DND-41 (cell line): ENCODE measurements at regions not wholly inside any gene's neighbourhood (a gene's known extent, or its start where the extent isn't known, plus 50 kb on each side); places are given as distances from the start of the nearest gene placed in this dataset.

ENCODE experiments used
- ATAC-seq: fragments of 200-7000 bp; cut with Tn5 transposase; 3 replicates; pipeline ENCODE4 v1.9.1; 2021; ENCODE audit warnings: low read depth; ENCODE audit not compliant: insufficient read depth
- DNase-seq: peaks from one replicate; pipeline ENCODE4 v3.0.0-alpha.2; 2020
- H2AFZ ChIP-seq: 2 replicates; pipeline ENCODE4 v1.6.0; 2012; ENCODE audit warnings: low read depth, low read length
- H3K27ac ChIP-seq: 2 replicates; pipeline ENCODE4 v1.5.1; 2012; ENCODE audit warnings: low read length, inconsistent platforms
- H3K27me3 ChIP-seq: fragments of 200-600 bp; sonication (generic); 2 replicates; pipeline ENCODE4 v1.6.0; 2012; ENCODE audit warnings: low read length, mild to moderate bottlenecking, inconsistent platforms; ENCODE audit not compliant: insufficient read depth, poor library complexity
- H3K36me3 ChIP-seq: 2 replicates; pipeline ENCODE4 v1.5.1; 2012; ENCODE audit warnings: low read length, inconsistent platforms; ENCODE audit not compliant: insufficient read depth
- H3K4me1 ChIP-seq: 2 replicates; pipeline ENCODE4 v1.5.1; 2012; ENCODE audit warnings: mild to moderate bottlenecking, low read length; ENCODE audit not compliant: insufficient read depth
- H3K4me2 ChIP-seq: 2 replicates; pipeline ENCODE4 v1.6.0; 2012; ENCODE audit warnings: mild to moderate bottlenecking, moderate library complexity, low read length, inconsistent platforms; ENCODE audit not compliant: insufficient read depth
- H3K4me3 ChIP-seq, 2 experiments: fragments of 200-600 bp in 1 of 2; shearing (Covaris generic) in 1 of 2; 2 replicates each; pipeline ENCODE4 v1.5.1; 2012 to 2016; ENCODE audit warnings: inconsistent platforms in 2 of 2, low read length in 2 of 2, mild to moderate bottlenecking in 2 of 2, low read depth in 1 of 2, moderate library complexity in 1 of 2
- H3K79me2 ChIP-seq: 2 replicates; pipeline ENCODE4 v1.6.0; 2012; ENCODE audit warnings: low read length, inconsistent platforms; ENCODE audit not compliant: insufficient read depth
- H3K9ac ChIP-seq: 2 replicates; pipeline ENCODE4 v1.6.0; 2012; ENCODE audit warnings: low read depth, mild to moderate bottlenecking, inconsistent platforms, low read length, moderate library complexity
- H3K9me3 ChIP-seq: 2 replicates; pipeline ENCODE4 v1.5.1; 2012; ENCODE audit warnings: low read length, moderate library complexity, mild to moderate bottlenecking, inconsistent platforms; ENCODE audit not compliant: insufficient read depth, severe bottlenecking
- H4K20me1 ChIP-seq: 2 replicates; pipeline ENCODE4 v1.6.0; 2012; ENCODE audit warnings: low read length; ENCODE audit not compliant: insufficient read depth
- EZH2 ChIP-seq: IDR thresholded peaks from 3 replicates; pipeline ENCODE4 v1.6.1; 2012; ENCODE audit warnings: borderline replicate concordance, low read depth, mild to moderate bottlenecking, moderate library complexity, low read length, inconsistent platforms; ENCODE audit not compliant: severe bottlenecking
- TF ChIP-seq, protein P1 (sequence below): IDR thresholded peaks from 2 replicates; pipeline ENCODE4 v1.5.1; 2012; ENCODE audit warnings: borderline replicate concordance, low read length, moderate library complexity, mild to moderate bottlenecking; ENCODE audit not compliant: poor library complexity, severe bottlenecking; ENCODE audit errors: extremely low read depth

DNA sequence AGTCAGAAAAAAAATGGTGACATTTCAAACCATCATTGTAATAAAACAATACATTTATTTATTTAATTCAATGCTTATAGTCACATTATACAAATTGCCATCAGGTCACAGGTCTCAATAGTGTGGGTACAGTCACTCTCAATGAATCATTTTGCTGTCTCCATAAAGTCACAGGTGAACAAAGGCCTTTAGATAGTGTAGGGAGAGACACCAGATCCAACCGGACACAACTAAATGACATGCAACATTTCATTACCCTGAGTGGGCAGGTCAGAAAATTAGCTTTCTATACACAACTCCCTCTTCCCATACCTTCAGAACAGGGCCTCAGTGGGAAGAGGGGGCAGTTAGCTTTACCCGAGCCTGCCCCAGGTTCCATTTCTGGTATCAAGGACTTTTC, 63.2 kb downstream of the STYXL2 start:
- Histone ChIP-seq H3K79me2 (no peaks in the 10 kb centered on the region), H3K4me3 (no peak overlapping the region), H4K20me1 (no peaks in the 10 kb centered on the region), H2AFZ (no peak overlapping the region), H3K27ac (no peak overlapping the region), H3K9me3 (no peaks in the 10 kb centered on the region), H3K9ac (no peak overlapping the region), H3K4me1 (peaks cover 3% of the 10 kb centered on the region), H3K27me3 (no peaks in the 10 kb centered on the region), H3K36me3 (no peaks in the 10 kb centered on the region), H3K4me2 (no peak overlapping the region)
- ATAC-seq = no peak
- TF ChIP-seq EZH2 = no peak
- TF ChIP-seq, protein P1, sequence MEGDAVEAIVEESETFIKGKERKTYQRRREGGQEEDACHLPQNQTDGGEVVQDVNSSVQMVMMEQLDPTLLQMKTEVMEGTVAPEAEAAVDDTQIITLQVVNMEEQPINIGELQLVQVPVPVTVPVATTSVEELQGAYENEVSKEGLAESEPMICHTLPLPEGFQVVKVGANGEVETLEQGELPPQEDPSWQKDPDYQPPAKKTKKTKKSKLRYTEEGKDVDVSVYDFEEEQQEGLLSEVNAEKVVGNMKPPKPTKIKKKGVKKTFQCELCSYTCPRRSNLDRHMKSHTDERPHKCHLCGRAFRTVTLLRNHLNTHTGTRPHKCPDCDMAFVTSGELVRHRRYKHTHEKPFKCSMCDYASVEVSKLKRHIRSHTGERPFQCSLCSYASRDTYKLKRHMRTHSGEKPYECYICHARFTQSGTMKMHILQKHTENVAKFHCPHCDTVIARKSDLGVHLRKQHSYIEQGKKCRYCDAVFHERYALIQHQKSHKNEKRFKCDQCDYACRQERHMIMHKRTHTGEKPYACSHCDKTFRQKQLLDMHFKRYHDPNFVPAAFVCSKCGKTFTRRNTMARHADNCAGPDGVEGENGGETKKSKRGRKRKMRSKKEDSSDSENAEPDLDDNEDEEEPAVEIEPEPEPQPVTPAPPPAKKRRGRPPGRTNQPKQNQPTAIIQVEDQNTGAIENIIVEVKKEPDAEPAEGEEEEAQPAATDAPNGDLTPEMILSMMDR = no peak
- no peak for DNase-seq

DNA sequence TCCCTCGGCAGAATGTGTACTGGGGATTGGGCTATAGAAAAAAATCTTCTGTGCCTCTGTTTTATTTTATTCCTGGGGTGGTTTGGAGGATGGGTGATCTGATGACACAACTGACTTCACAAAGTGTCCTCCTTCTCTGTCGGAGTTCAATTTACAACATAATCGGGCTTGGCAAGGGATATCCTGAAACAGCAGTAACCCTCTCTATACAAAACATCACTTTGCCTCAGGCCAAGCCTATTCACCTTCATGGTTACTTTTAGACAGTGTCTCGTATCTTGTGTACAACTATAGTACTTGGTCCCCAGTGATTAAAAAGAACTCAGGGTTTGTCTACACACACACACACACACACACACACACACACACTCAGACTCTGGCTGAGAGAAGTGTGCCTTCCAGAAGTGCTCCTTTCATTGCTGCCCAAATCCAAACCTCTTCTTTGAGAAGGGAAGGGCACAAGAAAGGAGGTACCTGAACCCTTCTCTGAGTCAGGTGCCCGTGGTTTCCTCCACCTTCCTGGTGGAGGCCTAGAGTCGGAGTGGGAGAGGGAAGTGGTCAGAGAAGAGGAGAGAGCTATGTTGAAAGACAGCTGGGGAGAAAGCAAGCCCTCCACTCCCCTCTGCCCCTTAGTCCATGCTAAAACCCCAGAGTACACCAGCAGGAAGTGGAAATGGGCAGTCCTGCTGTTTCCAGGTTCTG, 62.4 kb upstream of the POU2F1 start:
- H3K79me2 ChIP-seq = no peaks in the 10 kb centered on the region
- no peak for TF ChIP-seq EZH2
- TF ChIP-seq, protein P1 = no peak
- no peaks in the 10 kb centered on the region for H4K20me1 ChIP-seq
- no peak overlapping the region for H3K4me3 ChIP-seq
- no peaks in the 10 kb centered on the region for H3K9me3 ChIP-seq
- no peak overlapping the region for H2AFZ ChIP-seq
- H3K27me3 ChIP-seq = no peaks in the 10 kb centered on the region
- no peak overlapping the region for H3K27ac ChIP-seq
- H3K4me2 ChIP-seq = no peak overlapping the region
- ATAC-seq (no peak), DNase-seq (no peak)
- H3K4me1 ChIP-seq = peaks cover 14% of the 10 kb centered on the region
- H3K36me3 ChIP-seq = no peaks in the 10 kb centered on the region
- no peak overlapping the region for H3K9ac ChIP-seq

- no peak overlapping the region for H3K4me3 ChIP-seq
- no peaks in the 10 kb centered on the region for H4K20me1 ChIP-seq
- no peaks in the 10 kb centered on the region for H3K36me3 ChIP-seq
- peaks cover 20% of the 10 kb centered on the region for H3K4me1 ChIP-seq
- no peak overlapping the region for H3K27ac ChIP-seq
- no peak for DNase-seq
- no peaks in the 10 kb centered on the region for H3K79me2 ChIP-seq
- no peak overlapping the region for H3K4me2 ChIP-seq
- no peak overlapping the region for H2AFZ ChIP-seq
- TF ChIP-seq, protein P1 = no peak
- TF ChIP-seq EZH2 = no peak
- no peaks in the 10 kb centered on the region for H3K27me3 ChIP-seq
- no peaks in the 10 kb centered on the region for H3K9me3 ChIP-seq
- H3K9ac ChIP-seq = no peak overlapping the region
- no peak for ATAC-seq
Measured at GRCh38 chr1:167158813-167159275, 61.8 kb upstream of the POU2F1 start.

DNA sequence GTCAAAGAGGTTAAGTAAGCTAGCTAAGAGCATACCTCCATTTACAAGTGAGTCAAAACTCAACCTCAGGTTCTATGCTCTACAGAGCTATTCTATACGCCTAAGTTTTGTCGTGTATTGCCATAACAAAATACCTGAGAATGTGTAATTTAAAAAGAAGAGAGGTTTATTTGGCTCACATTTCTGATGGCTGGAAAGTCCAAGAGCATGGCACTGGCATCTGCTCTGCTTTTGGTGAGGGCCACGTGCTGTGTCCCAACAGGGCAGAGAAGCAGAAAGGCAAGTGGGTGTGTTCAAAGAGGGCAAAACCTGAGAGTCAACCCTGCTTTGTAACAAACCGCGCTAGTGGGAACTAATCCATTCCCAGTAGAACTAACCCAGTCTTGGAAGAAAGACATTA, 60.9 kb upstream of the POU2F1 start:
- Histone ChIP-seq H3K4me1 (peaks cover 22% of the 10 kb centered on the region), H3K4me2 (no peak overlapping the region), H3K27ac (no peak overlapping the region), H4K20me1 (no peaks in the 10 kb centered on the region), H2AFZ (no peak overlapping the region), H3K4me3 (no peak overlapping the region), H3K36me3 (no peaks in the 10 kb centered on the region), H3K27me3 (no peaks in the 10 kb centered on the region), H3K9me3 (no peaks in the 10 kb centered on the region), H3K79me2 (no peaks in the 10 kb centered on the region), H3K9ac (no peak overlapping the region)
- ATAC-seq = no peak
- no peak for DNase-seq
- TF ChIP-seq, protein P1 = no peak
- no peak for TF ChIP-seq EZH2
